Chondrocyte (in vitro differentiated cells): ENCODE measurements at regions not wholly inside any gene's neighbourhood (a gene's known extent, or its start where the extent isn't known, plus 50 kb on each side); places are given as distances from the start of the nearest gene placed in this dataset.
"Not testable (repeated sequence)": the region's sequence is repeated elsewhere in the genome, so short reads cannot be mapped to it uniquely, and the experiment has no call there.

ENCODE experiments used
- DNase-seq: peaks from one replicate; pipeline ENCODE4 v3.0.0; 2021; ENCODE audit warnings: mixed read lengths, low spot score
- H3K27ac Mint-ChIP-seq: one replicate; pipeline ENCODE4 v1.8.0; 2021; ENCODE audit warnings: mild to moderate bottlenecking, moderate library complexity, mixed read lengths; ENCODE audit not compliant: unreplicated experiment
- H3K27me3 Mint-ChIP-seq: 2 replicates; pipeline ENCODE4 v1.8.0; 2021; ENCODE audit warnings: low read depth, mixed read lengths
- H3K36me3 Mint-ChIP-seq: 2 replicates; pipeline ENCODE4 v1.8.0; 2021; ENCODE audit warnings: low read depth, mixed read lengths
- H3K4me1 Mint-ChIP-seq: 2 replicates; pipeline ENCODE4 v1.8.0; 2021; ENCODE audit warnings: low read depth, mild to moderate bottlenecking, mixed read lengths
- H3K4me3 Mint-ChIP-seq: one replicate; pipeline ENCODE4 v1.8.0; 2021; ENCODE audit warnings: mild to moderate bottlenecking, moderate library complexity, mixed read lengths; ENCODE audit not compliant: unreplicated experiment
- H3K9me3 Mint-ChIP-seq: 2 replicates; pipeline ENCODE4 v1.8.0; 2021; ENCODE audit warnings: low read depth, mixed read lengths
- CTCF ChIP-seq: fragments of 200-600 bp; sonication (generic); IDR thresholded peaks from 2 replicates; pipeline ENCODE4 v1.5.0; 2021; ENCODE audit warnings: antibody characterized with exemption, mild to moderate bottlenecking, moderate library complexity

- no peak for TF ChIP-seq CTCF
- no peak overlapping the region for H3K27ac Mint-ChIP-seq
- no peaks in the 10 kb centered on the region for H3K9me3 Mint-ChIP-seq
- DNase-seq: no peak
- no peaks in the 10 kb centered on the region for H3K27me3 Mint-ChIP-seq
- peaks cover 2% of the 10 kb centered on the region for H3K36me3 Mint-ChIP-seq
- peaks cover 9% of the 10 kb centered on the region for H3K4me1 Mint-ChIP-seq
- H3K4me3 Mint-ChIP-seq: no peak overlapping the region
Observed at GRCh38 chr22:40094485-40094884, 83.2 kb upstream of the TNRC6B start.

GRCh38 chr22:40099887-40100286 is 77.8 kb upstream of the TNRC6B start:
- not testable (repeated sequence) for H3K27ac Mint-ChIP-seq, DNase-seq, H3K27me3 Mint-ChIP-seq, H3K4me1 Mint-ChIP-seq, H3K36me3 Mint-ChIP-seq, H3K9me3 Mint-ChIP-seq, H3K4me3 Mint-ChIP-seq

GRCh38 chr22:40105755-40106154 is 72.0 kb upstream of the TNRC6B start:
- no peak for TF ChIP-seq CTCF

GRCh38 chr22:40107244-40107643 is 70.5 kb upstream of the TNRC6B start:
- Mint-ChIP-seq H3K27ac (peak overlapping the region; percentile 78), H3K4me1 (peaks cover 21% of the 10 kb centered on the region), H3K36me3 (no peaks in the 10 kb centered on the region), H3K9me3 (no peaks in the 10 kb centered on the region), H3K4me3 (no peak overlapping the region), H3K27me3 (no peaks in the 10 kb centered on the region)
- TF ChIP-seq CTCF: no peak
- no peak for DNase-seq

More at GRCh38 chr22:40105755-40106154, 72.0 kb upstream of the TNRC6B start:
- Mint-ChIP-seq H3K4me3 (no peak overlapping the region), H3K36me3 (no peaks in the 10 kb centered on the region), H3K27me3 (no peaks in the 10 kb centered on the region), H3K27ac (no peak overlapping the region), H3K4me1 (peaks cover 26% of the 10 kb centered on the region), H3K9me3 (no peaks in the 10 kb centered on the region)
- DNase-seq: no peak

- no peak for DNase-seq
- Mint-ChIP-seq H3K4me1 (peaks cover 21% of the 10 kb centered on the region), H3K4me3 (peak overlapping the region; percentile 3), H3K27ac (peak overlapping the region; percentile 78), H3K36me3 (no peaks in the 10 kb centered on the region), H3K9me3 (no peaks in the 10 kb centered on the region), H3K27me3 (no peaks in the 10 kb centered on the region)
- TF ChIP-seq CTCF: no peak
Observed at GRCh38 chr22:40107851-40108378, 69.8 kb upstream of the TNRC6B start.

GRCh38 chr22:40108396-40108795 is 69.3 kb upstream of the TNRC6B start:
- DNase-seq: no peak
- no peaks in the 10 kb centered on the region for H3K9me3 Mint-ChIP-seq
- no peaks in the 10 kb centered on the region for H3K36me3 Mint-ChIP-seq
- TF ChIP-seq CTCF: no peak
- H3K4me1 Mint-ChIP-seq: peaks cover 21% of the 10 kb centered on the region
- peak overlapping the region; percentile 78 for H3K27ac Mint-ChIP-seq
- no peaks in the 10 kb centered on the region for H3K27me3 Mint-ChIP-seq
- no peak overlapping the region for H3K4me3 Mint-ChIP-seq

GRCh38 chr22:40108926-40109325 is 68.8 kb upstream of the TNRC6B start:
- not testable (repeated sequence) for DNase-seq, H3K27ac Mint-ChIP-seq, H3K27me3 Mint-ChIP-seq, H3K4me3 Mint-ChIP-seq, H3K36me3 Mint-ChIP-seq, H3K9me3 Mint-ChIP-seq
- peaks cover 21% of the 10 kb centered on the region for H3K4me1 Mint-ChIP-seq
